ENCODE measurements at regions not wholly inside any gene's neighbourhood (a gene's known extent, or its start where the extent isn't known, plus 50 kb on each side); places are given as distances from the start of the nearest gene placed in this dataset.

GRCh38 chr6:82680192-82680591, 316.6 kb downstream of the TPBG start:
- intact Hi-C loops (cut with DNase I): no loop called here
- WGBS, 2 donors: 48 to 64% methylated on average over 3 of the region's 3 CpGs

GRCh38 chr6:82681119-82681714, 317.6 kb downstream of the TPBG start:
- Histone ChIP-seq H3K36me3 (no peaks in the 10 kb centered on the region), H3K27ac (no peak overlapping the region)
- 47 to 56% methylated on average over 3 of the region's 3 CpGs for WGBS, 2 donors

More at GRCh38 chr6:82680192-82680591, 316.6 kb downstream of the TPBG start:
- no peak for DNase-seq
- no peaks in the 10 kb centered on the region for H3K36me3 ChIP-seq
- H3K4me3 ChIP-seq: no peak overlapping the region
- no peak for TF ChIP-seq POLR2A (IDR thresholded peaks at IDR 0.05)
- TF ChIP-seq CTCF (IDR thresholded peaks at IDR 0.05): no peak
- peaks cover 0 to 6% (median 0%) of the 10 kb centered on the region in 3 donors for H3K4me1 ChIP-seq
- H3K27ac ChIP-seq: no peak overlapping the region
- H3K27me3 ChIP-seq: no peaks in the 10 kb centered on the region
- no peaks in the 10 kb centered on the region for H3K9me3 ChIP-seq

GRCh38 chr6:82686719-82687118, 323.1 kb downstream of the TPBG start:
- no peaks in the 10 kb centered on the region for H3K9me3 ChIP-seq
- intact Hi-C loops (cut with DNase I): no loop called here
- WGBS, 2 donors: 82 to 88% methylated on average over 3 of the region's 3 CpGs
- no peaks in the 10 kb centered on the region for H3K27me3 ChIP-seq
- no peak for TF ChIP-seq CTCF (IDR thresholded peaks at IDR 0.05)
- TF ChIP-seq POLR2A (IDR thresholded peaks at IDR 0.05): no peak
- no peak overlapping the region for H3K4me3 ChIP-seq
- H3K27ac ChIP-seq: no peak overlapping the region
- H3K36me3 ChIP-seq: no peaks in the 10 kb centered on the region
- peaks cover 0 to 7% (median 0%) of the 10 kb centered on the region in 3 donors for H3K4me1 ChIP-seq
- no peak for DNase-seq

More at GRCh38 chr6:82681119-82681714, 317.6 kb downstream of the TPBG start:
- no peak for DNase-seq
- Histone ChIP-seq H3K9me3 (no peaks in the 10 kb centered on the region), H3K4me3 (no peak overlapping the region), H3K4me1 (peaks cover 0 to 6% (median 0%) of the 10 kb centered on the region in 3 donors), H3K27me3 (no peaks in the 10 kb centered on the region)
- intact Hi-C loops (cut with DNase I): no loop called here
- TF ChIP-seq CTCF (IDR thresholded peaks at IDR 0.05): no peak
- no peak for TF ChIP-seq POLR2A (IDR thresholded peaks at IDR 0.05)

DNA sequence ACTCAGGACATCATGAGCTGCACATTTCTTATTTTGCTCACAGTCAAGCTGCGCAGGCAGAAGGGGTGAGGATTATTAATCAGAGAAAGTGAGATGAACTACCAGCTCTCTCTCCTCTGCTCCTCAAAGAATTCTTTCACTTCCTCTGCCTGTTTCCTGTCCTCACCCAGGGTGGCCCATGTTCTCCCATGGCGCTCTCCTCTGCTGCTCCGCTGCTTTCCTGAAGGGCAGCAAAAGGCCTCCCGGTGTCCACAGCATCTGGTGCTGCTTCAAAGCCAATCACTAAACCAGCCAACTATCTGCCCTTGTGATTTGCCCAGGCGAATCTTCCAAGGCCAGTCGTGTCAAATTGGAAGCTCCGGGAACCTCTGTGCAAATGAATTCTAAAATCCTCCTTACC, 324.2 kb downstream of the TPBG start:
- no peak for DNase-seq
- TF ChIP-seq POLR2A (IDR thresholded peaks at IDR 0.05) (no peak), CTCF (IDR thresholded peaks at IDR 0.05) (no peak)
- Histone ChIP-seq H3K27ac (no peak overlapping the region), H3K4me1 (peaks cover 0 to 6% (median 0%) of the 10 kb centered on the region in 3 donors), H3K27me3 (no peaks in the 10 kb centered on the region), H3K36me3 (no peaks in the 10 kb centered on the region), H3K4me3 (no peak overlapping the region), H3K9me3 (no peaks in the 10 kb centered on the region)
- 62 to 82% methylated on average over 5 to 7 of the region's 7 CpGs for WGBS, 2 donors
- intact Hi-C loops (cut with DNase I): no loop called here

GRCh38 chr6:82690283-82690682, 326.7 kb downstream of the TPBG start:
- H3K9me3 ChIP-seq: no peaks in the 10 kb centered on the region
- H3K4me3 ChIP-seq: no peak overlapping the region
- intact Hi-C loops (cut with DNase I): no loop called here
- H3K27ac ChIP-seq: no peak overlapping the region
- peaks cover 0 to 6% (median 0%) of the 10 kb centered on the region in 3 donors for H3K4me1 ChIP-seq
- no peak for DNase-seq
- H3K27me3 ChIP-seq: no peaks in the 10 kb centered on the region
- H3K36me3 ChIP-seq: no peaks in the 10 kb centered on the region
- WGBS, 2 donors: 82 to 85% methylated on average over 6 of the region's 6 CpGs
- TF ChIP-seq CTCF (IDR thresholded peaks at IDR 0.05) (no peak), POLR2A (IDR thresholded peaks at IDR 0.05) (no peak)

All from esophagus squamous epithelium (tissue), 5 donors.